Endothelial cell of umbilical vein (primary cell): ENCODE measurements at regions not wholly inside any gene's neighbourhood (a gene's known extent, or its start where the extent isn't known, plus 50 kb on each side); places are given as distances from the start of the nearest gene placed in this dataset.
"Not testable (repeated sequence)": the region's sequence is repeated elsewhere in the genome, so short reads cannot be mapped to it uniquely, and the experiment has no call there.

Experiments
- BruUV-seq: library from RNA; stranded (reverse); fragments of 400-500 nt; replicated peaks from 2 replicates; lab custom pipeline; 2021; lab: Mats Ljungman, UMichigan
- CTCF ChIA-PET: fragments of 300-600, 350-600 bp; sonication (Branson Sonifier 250); formaldehyde crosslinking; loops from one replicate; lab custom pipeline; 2021; ENCODE audit warnings: antibody characterized with exemption, inconsistent platforms; lab: Charles Lee
- POLR2A ChIA-PET: fragments of 300-600, 350-600 bp; sonication (Branson Sonifier 250); formaldehyde crosslinking; loops from one replicate; lab custom pipeline; 2021; ENCODE audit warnings: antibody characterized with exemption, inconsistent platforms; lab: Charles Lee
- DNase-seq: peaks from one replicate; pipeline ENCODE4 v3.0.0-alpha.2; 2011; ENCODE audit warnings: low read depth, low spot score
- FAIRE-seq: peaks from 2 replicates; lab custom pipeline; 2011; peaks lifted over from hg19 to GRCh38; lab: Jason Lieb, UNC
- H2AFZ ChIP-seq: 2 replicates; pipeline ENCODE4 v1.6.0; 2012; ENCODE audit warnings: low read depth, low read length, control low read depth, inconsistent platforms
- H3K27ac ChIP-seq: 2 replicates; pipeline ENCODE4 v1.5.1; 2011; ENCODE audit warnings: low read depth, mild to moderate bottlenecking, control low read depth, low read length, moderate library complexity; ENCODE audit not compliant: insufficient read depth
- H3K27me3 ChIP-seq, 2 experiments: 2 replicates each; pipeline versions ENCODE4 v1.6.0 to v1.6.1; 2011; ENCODE audit warnings: low read length in 2 of 2, mixed read lengths in 1 of 2; ENCODE audit not compliant: control insufficient read depth in 2 of 2, insufficient read depth in 2 of 2
- H3K36me3 ChIP-seq, 2 experiments: 2 replicates in 1 of 2; 3 replicates in 1 of 2; pipeline ENCODE4 v1.5.1; 2011; ENCODE audit warnings: low read length in 2 of 2, mild to moderate bottlenecking in 1 of 2, moderate library complexity in 1 of 2; ENCODE audit not compliant: control insufficient read depth in 2 of 2, insufficient read depth in 2 of 2; ENCODE audit errors: extremely low read depth in 1 of 2
- H3K4me1 ChIP-seq: 3 replicates; pipeline ENCODE4 v1.5.1; 2011; ENCODE audit warnings: mild to moderate bottlenecking, low read length; ENCODE audit not compliant: control insufficient read depth, insufficient read depth; ENCODE audit errors: extremely low read depth
- H3K4me2 ChIP-seq: 2 replicates; pipeline ENCODE4 v1.6.1; 2011; ENCODE audit warnings: low read length, control low read depth, mixed read lengths; ENCODE audit not compliant: insufficient read depth
- H3K4me3 ChIP-seq, 3 experiments: fragments of 200-600 bp in 1 of 3; sonication (generic), shearing (Covaris generic) in 1 of 3; replicated peaks in 1 of 3; 2 replicates each; pipeline ENCODE4 v1.5.1; 2011 to 2016; ENCODE audit warnings: control low read depth in 3 of 3, low read length in 3 of 3, mild to moderate bottlenecking in 2 of 3, inconsistent platforms in 1 of 3, low read depth in 1 of 3, moderate library complexity in 1 of 3; ENCODE audit not compliant: insufficient read depth in 1 of 3
- H3K79me2 ChIP-seq: 2 replicates; pipeline ENCODE4 v1.6.0; 2012; ENCODE audit warnings: low read length, inconsistent platforms; ENCODE audit not compliant: control insufficient read depth, insufficient read depth
- H3K9ac ChIP-seq: replicated peaks from 2 replicates; pipeline ENCODE3; 2011; ENCODE audit warnings: low read length, control low read depth; ENCODE audit not compliant: insufficient read depth; ENCODE audit errors: extremely low read depth
- H3K9me1 ChIP-seq: replicated peaks from 3 replicates; pipeline ENCODE4 v1.6.0; 2011; ENCODE audit warnings: mild to moderate bottlenecking, low read length; ENCODE audit not compliant: control insufficient read depth, insufficient read depth; ENCODE audit errors: extremely low read depth
- H3K9me3 ChIP-seq: replicated peaks from 2 replicates; pipeline ENCODE4 v1.5.1; 2012; ENCODE audit warnings: low read length, inconsistent platforms; ENCODE audit not compliant: control insufficient read depth, insufficient read depth
- H4K20me1 ChIP-seq: replicated peaks from 2 replicates; pipeline ENCODE3; 2011; ENCODE audit warnings: mild to moderate bottlenecking, low read length; ENCODE audit not compliant: control insufficient read depth, insufficient read depth; ENCODE audit errors: extremely low read depth
- dilution Hi-C: fragments of 300-500 bp; cut with MboI; formaldehyde crosslinking; loops from one replicate; pipeline ENCODE4 v1.15.0; 2019; ENCODE audit warnings: low sequenced_read_pairs; ENCODE audit not compliant: extremely low pct_ligation_motif_present
- intact Hi-C: fragments of 100-400 bp; cut with micrococcal nuclease; formaldehyde crosslinking; loops from one replicate; pipeline ENCODE4 v1.10.0; 2022

DNA sequence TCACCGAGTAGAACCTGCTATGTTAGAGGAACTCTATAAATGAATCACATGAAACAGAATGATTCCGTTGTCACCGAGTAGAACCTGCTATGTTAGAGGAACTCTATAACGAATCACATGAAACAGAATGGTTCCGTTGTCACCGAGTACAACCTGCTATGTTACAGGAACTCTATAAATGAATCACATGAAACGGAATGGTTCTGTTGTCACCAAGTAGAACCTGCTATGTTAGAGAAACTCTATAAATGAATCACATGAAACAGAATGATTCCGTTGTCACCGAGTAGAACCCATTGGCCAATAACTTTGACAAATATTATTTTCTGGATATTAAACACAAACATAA is 309.1 kb upstream of the FRG1 start:
- H3K27ac ChIP-seq, H3K4me2 ChIP-seq, DNase-seq, H3K4me1 ChIP-seq, FAIRE-seq, intact Hi-C loops, POLR2A ChIA-PET, dilution Hi-C loops, H3K9me1 ChIP-seq, H3K9ac ChIP-seq, H2AFZ ChIP-seq, H3K36me3 ChIP-seq, H3K27me3 ChIP-seq, H4K20me1 ChIP-seq, H3K79me2 ChIP-seq, CTCF ChIA-PET, BruUV-seq, H3K4me3 ChIP-seq, H3K9me3 ChIP-seq: not testable (repeated sequence)

- H3K4me3 ChIP-seq, FAIRE-seq, H3K9me3 ChIP-seq, CTCF ChIA-PET, POLR2A ChIA-PET, H3K4me1 ChIP-seq, H3K9ac ChIP-seq, H3K4me2 ChIP-seq, H3K27ac ChIP-seq, BruUV-seq, H3K79me2 ChIP-seq, DNase-seq, H3K9me1 ChIP-seq, H4K20me1 ChIP-seq, H3K27me3 ChIP-seq, intact Hi-C loops, H3K36me3 ChIP-seq, H2AFZ ChIP-seq, dilution Hi-C loops: not testable (repeated sequence)
Observed at GRCh38 chr4:189650436-189650835, 290.2 kb upstream of the FRG1 start.

- H3K36me3 ChIP-seq, BruUV-seq, H3K4me1 ChIP-seq, H3K9me1 ChIP-seq, H3K79me2 ChIP-seq, H2AFZ ChIP-seq, dilution Hi-C loops, H4K20me1 ChIP-seq, H3K27me3 ChIP-seq, H3K9me3 ChIP-seq, intact Hi-C loops, H3K4me3 ChIP-seq, H3K9ac ChIP-seq, H3K27ac ChIP-seq, H3K4me2 ChIP-seq, FAIRE-seq, POLR2A ChIA-PET, DNase-seq, CTCF ChIA-PET: not testable (repeated sequence)
Observed at GRCh38 chr4:189653130-189653653, 287.5 kb upstream of the FRG1 start.

DNA sequence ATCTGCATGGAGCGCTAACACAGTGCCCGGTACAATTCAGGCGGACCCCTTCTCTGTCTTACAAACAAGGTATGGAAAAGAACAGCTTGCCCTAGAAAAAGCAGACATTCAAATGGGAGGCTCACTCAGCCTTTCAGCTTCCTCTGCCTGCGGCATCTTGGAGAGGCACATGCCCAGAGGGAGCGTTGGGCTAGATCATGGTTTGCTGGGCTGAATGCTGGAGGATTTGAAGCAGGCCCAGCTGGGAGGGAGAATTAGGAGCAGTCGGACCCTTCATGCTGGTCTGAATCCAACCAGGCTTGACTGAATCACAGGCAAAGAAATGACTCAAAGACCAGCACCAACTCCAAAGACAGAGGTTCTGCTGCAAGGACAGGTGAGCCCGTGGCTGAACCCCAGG is 286.7 kb upstream of the FRG1 start:
- dilution Hi-C loops, H3K27ac ChIP-seq, DNase-seq, CTCF ChIA-PET, H3K4me1 ChIP-seq, H3K4me3 ChIP-seq, H3K36me3 ChIP-seq, FAIRE-seq, H3K9me1 ChIP-seq, H3K9me3 ChIP-seq, H4K20me1 ChIP-seq, H3K27me3 ChIP-seq, H3K79me2 ChIP-seq, H3K9ac ChIP-seq, H2AFZ ChIP-seq, intact Hi-C loops, BruUV-seq, POLR2A ChIA-PET, H3K4me2 ChIP-seq: not testable (repeated sequence)
